ENCODE measurements at regions not wholly inside any gene's neighbourhood (a gene's known extent, or its start where the extent isn't known, plus 50 kb on each side); places are given as distances from the start of the nearest gene placed in this dataset.

GRCh38 chr18:69109686-69110085 is 291.0 kb upstream of the DOK6 start:
- Histone ChIP-seq H3K27ac (ENCODE audit: low read depth in 1 of 2, low read length in 2 of 2) (no peak overlapping the region), H3K9ac (ENCODE audit: low read depth in 1 of 2, low read length in 2 of 2) (no peak overlapping the region)
- TF ChIP-seq TAF1 (conservative IDR thresholded peaks at IDR 0.05) (no peak), REST (IDR thresholded peaks at IDR 0.05) (no peak), JUND (IDR thresholded peaks at IDR 0.05) (no peak), HNF4A (conservative IDR thresholded peaks at IDR 0.05) (no peak), RXRA (IDR thresholded peaks at IDR 0.05) (no peak), ZBTB33 (IDR thresholded peaks at IDR 0.05) (no peak), MAX (IDR thresholded peaks at IDR 0.05) (no peak), SP1 (IDR thresholded peaks at IDR 0.05) (no peak)

GRCh38 chr18:69120833-69121232 is 279.9 kb upstream of the DOK6 start:
- DNase-seq (ENCODE audit: low spot score), result no peak
- WGBS, result 88% methylated on average over 2 of the region's 2 CpGs
- Histone ChIP-seq H3K9me3 (ENCODE audit: control insufficient read depth in 4 of 4, low read length in 3 of 4) (no peaks in the 10 kb centered on the region), H3K36me3 (ENCODE audit: control insufficient read depth in 4 of 4, insufficient read depth in 3 of 4, low read depth in 1 of 4, low read length in 3 of 4) (no peaks in the 10 kb centered on the region), H3K27me3 (ENCODE audit: control insufficient read depth in 4 of 4, insufficient read depth in 4 of 4, low read length in 3 of 4) (no peaks in the 10 kb centered on the region), H3K27ac (ENCODE audit: low read depth in 1 of 2, low read length in 2 of 2) (no peak overlapping the region), H3K4me3 (ENCODE audit: low read depth in 1 of 3, low read length in 3 of 3) (no peak overlapping the region), H3K9ac (ENCODE audit: low read depth in 1 of 2, low read length in 2 of 2) (no peak overlapping the region), H3K4me1 (ENCODE audit: control insufficient read depth in 4 of 4, insufficient read depth in 4 of 4, low read length in 3 of 4) (no peaks in the 10 kb centered on the region)
- no peak for TF ChIP-seq EGR1 (IDR thresholded peaks at IDR 0.05; ENCODE audit: low read depth in 2 of 2)
- no peak for TF ChIP-seq TAF1 (conservative IDR thresholded peaks at IDR 0.05)
- no peak for TF ChIP-seq ZBTB33 (IDR thresholded peaks at IDR 0.05)
- no peak for TF ChIP-seq FOXA1 (IDR thresholded peaks at IDR 0.05)
- TF ChIP-seq YY1 (IDR thresholded peaks at IDR 0.05), result no peak
- no peak for TF ChIP-seq GABPA (IDR thresholded peaks at IDR 0.05 in 1 of 2, conservative IDR thresholded peaks at IDR 0.05 in 1 of 2)
- TF ChIP-seq CTCF (IDR thresholded peaks at IDR 0.05; ENCODE audit: low read depth, low read length, missing input control), result no peak
- no peak for TF ChIP-seq MAX (IDR thresholded peaks at IDR 0.05)
- TF ChIP-seq FOXA2 (IDR thresholded peaks at IDR 0.05), result no peak
- TF ChIP-seq ATF3 (IDR thresholded peaks at IDR 0.05), result no peak
- TF ChIP-seq SP1 (IDR thresholded peaks at IDR 0.05), result no peak
- no peak for TF ChIP-seq REST (IDR thresholded peaks at IDR 0.05)
- no peak for TF ChIP-seq RXRA (IDR thresholded peaks at IDR 0.05)
- TF ChIP-seq RAD21 (IDR thresholded peaks at IDR 0.05), result no peak
- no peak for TF ChIP-seq NR2F2 (IDR thresholded peaks at IDR 0.05)
- TF ChIP-seq HNF4A (conservative IDR thresholded peaks at IDR 0.05), result no peak

More at GRCh38 chr18:69109686-69110085, 291.0 kb upstream of the DOK6 start:
- no peaks in the 10 kb centered on the region for H3K27me3 ChIP-seq (ENCODE audit: control insufficient read depth in 4 of 4, insufficient read depth in 4 of 4, low read length in 3 of 4)
- no peaks in the 10 kb centered on the region for H3K4me1 ChIP-seq (ENCODE audit: control insufficient read depth in 4 of 4, insufficient read depth in 4 of 4, low read length in 3 of 4)
- no peaks in the 10 kb centered on the region for H3K9me3 ChIP-seq (ENCODE audit: control insufficient read depth in 4 of 4, low read length in 3 of 4)
- no peak overlapping the region for H3K4me3 ChIP-seq (ENCODE audit: low read depth in 1 of 3, low read length in 3 of 3)
- H3K36me3 ChIP-seq (ENCODE audit: control insufficient read depth in 4 of 4, insufficient read depth in 3 of 4, low read depth in 1 of 4, low read length in 3 of 4), result no peaks in the 10 kb centered on the region
- WGBS, result 38% methylated on average over 2 of the region's 2 CpGs
- no peak for DNase-seq (ENCODE audit: low spot score)
